ENCODE measurements at regions not wholly inside any gene's neighbourhood (a gene's known extent, or its start where the extent isn't known, plus 50 kb on each side); places are given as distances from the start of the nearest gene placed in this dataset.

GRCh38 chr2:180707175-180707883 lies 273.1 kb upstream of the UBE2E3 start:
- no peak for TF ChIP-seq REST (IDR thresholded peaks at IDR 0.05; ENCODE audit: insufficient read depth in 1 of 2, low read depth in 2 of 2, low read length in 2 of 2)
- TF ChIP-seq POLR2AphosphoS5 (IDR thresholded peaks at IDR 0.05; ENCODE audit: low read depth, low read length) = no peak
- TF ChIP-seq SIN3A (IDR thresholded peaks at IDR 0.05; ENCODE audit: borderline replicate concordance, insufficient read depth, low read length) = no peak
